Muscle of back (tissue), 3 donors: ENCODE measurements at regions not wholly inside any gene's neighbourhood (a gene's known extent, or its start where the extent isn't known, plus 50 kb on each side); places are given as distances from the start of the nearest gene placed in this dataset.
A peak's percentile ranks its signal among the peaks of the same experiment; 100 is the strongest.

Source experiments
- DNase-seq, 3 donors: peaks; one replicate each; pipeline versions ENCODE4 v3.0.0 to v3.0.0-alpha.2; 2013

- no peak for DNase-seq
These were observed 652.0 kb upstream of the SALL3 start for GRCh38 chr18:78327643-78328042.

GRCh38 chr18:78330766-78331165 lies 648.9 kb upstream of the SALL3 start:
- no peak for DNase-seq

DNA sequence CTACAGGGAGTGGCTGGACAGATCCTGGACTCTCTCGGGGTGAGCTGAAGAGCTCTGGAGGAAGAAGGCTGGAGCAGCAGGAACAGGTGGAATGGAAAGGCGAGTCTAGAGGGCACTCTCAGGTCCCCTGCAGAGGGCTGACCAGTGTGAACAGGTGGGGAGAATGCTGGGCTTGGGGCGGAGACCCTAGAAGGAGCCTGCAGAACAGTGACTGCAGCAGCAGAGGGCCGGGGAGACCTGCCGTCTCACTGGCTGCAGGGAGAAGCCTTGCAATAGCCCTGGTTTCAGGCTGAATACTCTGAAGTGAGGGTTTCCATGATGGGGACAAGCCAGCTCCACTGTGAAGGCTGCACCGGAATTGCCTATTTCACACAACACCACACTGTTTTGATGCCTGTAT lies 626.7 kb upstream of the SALL3 start:
- no peak for DNase-seq

DNA sequence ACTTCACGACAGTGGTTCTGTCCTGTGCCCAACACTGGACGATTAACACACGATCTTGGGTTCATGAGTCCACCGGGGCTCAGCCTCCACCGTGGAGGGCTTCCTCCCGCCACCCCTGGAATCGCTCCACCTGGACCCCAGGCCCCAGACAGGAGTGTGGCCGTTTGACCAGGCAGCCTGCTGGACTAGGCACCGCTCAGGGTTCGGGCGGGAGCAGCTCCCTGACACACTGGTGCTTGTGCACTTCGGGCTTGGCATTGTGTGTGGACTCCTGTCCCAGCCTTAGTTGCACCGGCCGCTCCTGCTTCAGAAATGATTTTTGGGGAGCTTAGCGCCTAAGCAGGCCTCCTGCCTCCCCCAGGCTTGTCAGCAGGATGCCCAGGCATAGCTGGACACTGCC lies 617.4 kb upstream of the SALL3 start:
- no peak for DNase-seq

- no peak for DNase-seq
These were observed 615.8 kb upstream of the SALL3 start for GRCh38 chr18:78363556-78364387.

DNA sequence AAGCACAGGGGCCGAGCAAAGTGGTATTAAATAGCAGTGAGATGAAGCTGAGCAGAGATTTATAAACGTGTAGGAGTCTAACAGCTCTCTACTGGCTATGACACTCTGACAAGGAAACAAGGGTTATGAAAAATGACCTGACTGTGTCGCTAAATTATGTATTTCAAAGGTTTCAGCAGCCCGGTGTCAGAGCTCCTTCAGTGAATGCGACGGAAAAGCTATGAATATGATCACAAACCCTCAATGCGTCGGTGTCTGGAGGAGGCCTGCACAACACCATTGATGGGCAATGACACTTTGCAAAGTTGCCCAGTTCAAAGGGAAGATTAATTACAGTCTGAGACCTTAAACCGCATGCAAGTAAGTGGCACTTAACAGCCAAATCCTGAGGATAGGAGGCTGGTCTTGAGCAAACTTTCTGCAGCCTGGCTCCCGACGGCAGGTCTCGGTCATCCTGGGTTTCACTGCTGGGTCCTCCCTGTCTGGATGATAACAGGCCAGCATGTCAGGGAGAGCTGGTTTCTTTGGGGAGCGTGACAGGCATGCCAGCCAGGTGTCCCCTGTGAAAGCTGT lies 615.1 kb upstream of the SALL3 start:
- no peak for DNase-seq

DNA sequence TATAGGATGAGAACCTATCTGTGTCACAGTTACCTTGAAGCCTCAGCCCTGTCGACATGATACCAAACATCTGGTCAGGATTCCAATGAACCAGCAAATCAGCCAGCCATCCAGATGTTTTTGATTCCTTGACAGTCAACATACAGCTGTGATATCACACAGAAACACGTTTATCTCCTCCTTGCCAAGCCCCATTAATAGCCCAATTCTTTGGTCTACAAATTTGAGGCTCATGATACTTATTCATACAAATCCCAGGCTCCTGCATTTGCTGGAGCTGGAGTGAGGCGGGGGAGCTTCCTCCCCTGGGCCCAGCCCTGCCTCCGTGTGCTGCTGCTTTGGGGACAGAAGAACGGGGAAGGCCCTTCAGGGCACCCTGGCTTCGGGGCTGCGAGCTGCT lies 611.6 kb upstream of the SALL3 start:
- peak in 1 of 3 donors; percentile 7 for DNase-seq

DNA sequence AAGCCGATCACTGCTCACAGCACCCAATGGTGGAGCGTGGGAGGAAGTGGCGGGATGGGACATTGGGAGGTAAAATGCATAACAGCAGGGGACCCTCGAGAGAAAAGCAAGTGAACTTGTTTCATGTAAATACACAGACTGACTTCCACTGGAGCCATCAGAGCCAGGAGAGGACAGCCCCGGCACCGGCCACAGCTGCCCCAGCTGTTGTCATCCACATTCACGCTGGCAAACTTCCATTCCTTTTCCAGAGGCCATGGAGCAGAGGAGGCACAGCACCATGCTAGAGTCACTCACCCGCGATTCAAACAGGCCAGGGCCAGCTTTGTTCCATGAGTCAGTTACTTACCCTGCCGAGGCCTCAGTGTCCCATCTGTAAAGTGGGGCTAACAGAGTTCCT lies 610.9 kb upstream of the SALL3 start:
- DNase-seq, result peak in 1 of 3 donors; percentile 11

DNA sequence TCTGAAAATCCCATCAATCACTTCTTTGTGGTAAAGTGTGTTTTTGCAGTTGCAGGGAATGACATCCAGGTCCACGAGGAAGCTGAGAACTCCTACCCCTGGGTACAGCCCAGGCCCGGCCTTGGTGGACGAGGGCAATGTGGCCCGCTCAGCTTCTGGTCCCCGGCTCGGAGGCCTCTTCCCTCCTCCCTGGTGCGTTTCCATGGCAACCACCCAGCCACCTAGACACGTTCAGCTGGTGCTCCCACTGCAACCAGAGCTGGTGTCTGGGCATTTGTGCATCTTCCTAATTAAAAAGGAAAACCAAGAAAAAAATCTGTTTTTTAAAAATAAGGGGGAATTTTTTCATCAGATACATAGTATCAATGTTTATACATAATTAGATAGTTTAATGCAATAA lies 603.6 kb upstream of the SALL3 start:
- no peak for DNase-seq

DNA sequence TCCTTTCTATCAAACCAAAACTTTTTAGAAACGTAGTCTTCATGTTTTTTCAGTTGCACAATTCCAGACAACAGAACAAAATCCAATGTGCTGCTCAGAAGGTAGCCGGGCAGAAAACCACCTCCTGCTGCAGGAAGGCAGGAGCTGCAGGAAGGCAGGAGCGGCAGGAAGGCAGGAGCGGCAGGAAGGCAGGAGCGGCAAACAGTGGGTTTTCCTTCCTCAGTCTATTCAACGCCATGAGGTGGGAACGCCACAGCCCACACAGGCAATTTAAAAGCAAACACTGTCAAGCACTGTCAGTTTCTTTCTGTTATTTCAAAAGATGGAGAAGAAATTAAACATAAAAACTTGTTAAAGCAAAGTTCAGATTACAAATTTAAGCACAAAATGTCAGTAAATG lies 601.2 kb upstream of the SALL3 start:
- no peak for DNase-seq

DNA sequence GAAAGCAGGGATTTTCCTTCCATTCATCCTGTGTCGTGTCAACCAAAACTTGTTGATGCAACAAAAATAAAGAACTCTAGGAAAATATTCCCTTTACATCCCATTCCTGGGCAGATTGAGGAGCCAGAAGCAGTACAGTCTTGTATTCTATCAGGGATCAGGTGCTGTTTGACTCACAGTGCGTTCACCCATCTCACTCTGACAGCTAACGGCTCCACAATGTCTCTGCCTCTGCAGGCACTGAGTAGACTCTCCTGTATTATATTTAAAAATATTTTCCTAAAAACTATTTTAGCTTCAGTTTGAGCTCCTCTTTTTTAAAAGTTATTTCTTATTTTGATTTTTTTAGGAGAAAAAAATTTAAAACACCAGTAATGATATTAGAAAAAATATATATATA lies 600.6 kb upstream of the SALL3 start:
- no peak for DNase-seq

- DNase-seq, result no peak
These were observed 589.2 kb upstream of the SALL3 start for GRCh38 chr18:78390348-78390951.

DNA sequence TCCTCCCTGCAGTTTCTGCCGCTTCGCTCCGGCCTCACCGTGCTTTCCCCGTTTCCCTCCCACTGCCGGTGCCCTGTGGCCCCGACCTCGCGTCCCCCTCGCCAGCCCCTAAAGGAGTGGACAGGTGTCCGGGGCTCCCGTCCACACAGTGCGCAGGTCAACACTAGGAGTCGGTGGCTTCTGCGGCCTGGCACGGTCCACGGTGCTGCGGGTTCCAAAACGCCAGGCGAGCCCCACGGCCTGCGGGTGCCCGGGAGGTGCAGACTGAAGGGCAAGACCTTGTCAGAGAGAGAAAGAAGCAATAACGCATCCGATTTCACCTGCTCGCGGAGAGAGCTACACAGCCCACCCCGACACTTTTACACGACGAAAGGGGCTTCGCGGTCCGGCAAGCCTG lies 588.7 kb upstream of the SALL3 start:
- DNase-seq, result no peak

GRCh38 chr18:78393086-78393862 lies 586.3 kb upstream of the SALL3 start:
- peak in 1 of 3 donors; percentile 51 for DNase-seq

DNA sequence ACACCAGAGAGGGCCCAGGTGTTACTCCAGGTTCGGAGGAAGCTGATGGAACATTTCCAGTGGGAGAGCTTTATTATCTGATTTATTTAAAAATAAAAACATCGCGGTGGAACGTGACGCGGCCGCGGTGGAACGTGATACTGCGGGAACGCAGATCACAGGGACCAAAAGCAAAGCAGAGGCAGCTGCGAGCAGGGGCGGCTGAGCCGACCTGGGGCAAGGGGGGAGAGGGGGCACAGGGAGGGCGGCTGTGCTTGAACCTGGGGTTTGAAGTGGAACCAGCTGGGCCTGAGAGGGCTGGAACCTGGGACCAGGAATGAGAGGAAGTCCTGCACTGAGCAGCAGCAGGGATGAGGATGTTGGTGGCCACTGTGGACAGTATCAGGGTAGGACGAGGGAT lies 583.5 kb upstream of the SALL3 start:
- DNase-seq, result no peak

- DNase-seq, result no peak
These were observed 582.9 kb upstream of the SALL3 start for GRCh38 chr18:78396756-78397155.

GRCh38 chr18:78399992-78400503 lies 579.6 kb upstream of the SALL3 start:
- no peak for DNase-seq

GRCh38 chr18:78402440-78402839 lies 577.2 kb upstream of the SALL3 start:
- no peak for DNase-seq

- no peak for DNase-seq
These were observed 576.7 kb upstream of the SALL3 start for GRCh38 chr18:78402966-78403365.

- no peak for DNase-seq
These were observed 576.2 kb upstream of the SALL3 start for GRCh38 chr18:78403371-78403770.

DNA sequence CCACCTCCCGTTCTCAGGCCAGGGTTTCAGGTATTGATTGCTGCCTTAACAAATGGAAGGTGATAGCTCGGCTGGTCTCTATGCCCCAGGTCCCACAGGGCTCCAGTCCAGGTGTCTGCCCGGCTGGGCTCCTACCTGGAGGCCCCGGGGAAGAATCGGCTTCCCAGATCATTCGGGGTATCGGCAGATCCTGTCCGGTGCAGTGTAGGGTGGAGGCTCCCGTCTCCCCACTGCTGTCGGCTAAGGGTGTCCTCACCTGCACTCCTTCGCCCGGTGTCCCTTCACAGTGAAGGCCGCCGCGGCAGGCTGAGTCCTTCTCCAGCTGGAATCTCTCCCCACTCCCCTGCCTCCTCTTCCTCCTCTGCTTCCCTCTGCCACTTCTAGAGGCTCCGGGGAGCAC lies 573.9 kb upstream of the SALL3 start:
- DNase-seq, result no peak

GRCh38 chr18:78406743-78407465 lies 572.7 kb upstream of the SALL3 start:
- no peak for DNase-seq
